ENCODE measurements at regions not wholly inside any gene's neighbourhood (a gene's known extent, or its start where the extent isn't known, plus 50 kb on each side); places are given as distances from the start of the nearest gene placed in this dataset.
"Not testable (repeated sequence)": the region's sequence is repeated elsewhere in the genome, so short reads cannot be mapped to it uniquely, and the experiment has no call there.

DNA sequence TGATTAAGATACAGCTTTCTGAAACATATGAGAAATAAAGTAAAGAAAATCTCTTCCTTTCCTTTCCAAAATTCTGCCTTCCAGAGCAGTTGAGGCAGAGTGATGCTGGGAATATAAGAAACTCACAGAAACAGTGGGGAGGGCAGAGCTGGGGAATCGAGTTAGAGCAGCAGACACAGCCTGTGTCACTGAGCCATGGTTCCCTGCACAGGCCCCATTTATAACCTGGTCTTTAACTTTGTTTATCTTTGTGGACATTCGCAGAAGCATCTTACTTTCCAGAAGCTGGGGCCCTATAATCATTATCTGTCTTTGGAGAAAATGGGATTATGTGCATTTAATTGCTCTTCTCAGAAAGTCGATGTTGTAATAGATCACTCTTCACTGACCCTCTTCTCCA, 349.1 kb downstream of the SETD4 start:
- H3K27me3 Mint-ChIP-seq (ENCODE audit: low read depth): peaks cover 32% of the 10 kb centered on the region
- peaks cover 3% of the 10 kb centered on the region for H3K4me1 Mint-ChIP-seq
- no peak overlapping the region for H3K27ac Mint-ChIP-seq (ENCODE audit: unreplicated experiment)
- H3K9me3 Mint-ChIP-seq: no peaks in the 10 kb centered on the region
- H3K4me3 Mint-ChIP-seq: no peak overlapping the region
- no peaks in the 10 kb centered on the region for H3K36me3 Mint-ChIP-seq (ENCODE audit: low read depth)
- no peak for DNase-seq (ENCODE audit: low read depth, low spot score)
- TF ChIP-seq, protein P1, sequence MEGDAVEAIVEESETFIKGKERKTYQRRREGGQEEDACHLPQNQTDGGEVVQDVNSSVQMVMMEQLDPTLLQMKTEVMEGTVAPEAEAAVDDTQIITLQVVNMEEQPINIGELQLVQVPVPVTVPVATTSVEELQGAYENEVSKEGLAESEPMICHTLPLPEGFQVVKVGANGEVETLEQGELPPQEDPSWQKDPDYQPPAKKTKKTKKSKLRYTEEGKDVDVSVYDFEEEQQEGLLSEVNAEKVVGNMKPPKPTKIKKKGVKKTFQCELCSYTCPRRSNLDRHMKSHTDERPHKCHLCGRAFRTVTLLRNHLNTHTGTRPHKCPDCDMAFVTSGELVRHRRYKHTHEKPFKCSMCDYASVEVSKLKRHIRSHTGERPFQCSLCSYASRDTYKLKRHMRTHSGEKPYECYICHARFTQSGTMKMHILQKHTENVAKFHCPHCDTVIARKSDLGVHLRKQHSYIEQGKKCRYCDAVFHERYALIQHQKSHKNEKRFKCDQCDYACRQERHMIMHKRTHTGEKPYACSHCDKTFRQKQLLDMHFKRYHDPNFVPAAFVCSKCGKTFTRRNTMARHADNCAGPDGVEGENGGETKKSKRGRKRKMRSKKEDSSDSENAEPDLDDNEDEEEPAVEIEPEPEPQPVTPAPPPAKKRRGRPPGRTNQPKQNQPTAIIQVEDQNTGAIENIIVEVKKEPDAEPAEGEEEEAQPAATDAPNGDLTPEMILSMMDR (conservative IDR thresholded peaks at IDR 0.05): no peak

DNA sequence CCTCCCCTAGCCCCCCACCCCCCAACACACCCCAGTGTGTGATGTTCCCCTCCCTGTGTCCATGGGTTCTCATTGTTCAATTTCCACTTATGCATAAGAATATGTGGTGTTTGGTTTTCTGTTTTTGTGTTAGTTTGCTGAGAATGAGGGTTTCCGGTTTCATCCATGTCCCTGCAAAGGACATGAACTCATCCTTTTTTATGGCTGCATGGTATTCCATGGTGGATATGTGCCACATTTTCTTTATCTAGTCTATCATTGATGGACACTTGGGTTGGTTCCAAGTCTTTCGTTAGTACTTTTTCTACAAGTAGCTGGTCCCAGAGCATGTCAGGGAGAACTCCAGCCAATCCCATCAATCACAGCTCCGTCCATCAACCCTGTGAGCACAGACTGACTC, 350.3 kb downstream of the SETD4 start:
- DNase-seq (ENCODE audit: low read depth, low spot score); H3K9me3 Mint-ChIP-seq; H3K4me3 Mint-ChIP-seq; H3K4me1 Mint-ChIP-seq; H3K36me3 Mint-ChIP-seq (ENCODE audit: low read depth); H3K27ac Mint-ChIP-seq (ENCODE audit: unreplicated experiment): not testable (repeated sequence)
- H3K27me3 Mint-ChIP-seq (ENCODE audit: low read depth): peaks cover 42% of the 10 kb centered on the region

DNA sequence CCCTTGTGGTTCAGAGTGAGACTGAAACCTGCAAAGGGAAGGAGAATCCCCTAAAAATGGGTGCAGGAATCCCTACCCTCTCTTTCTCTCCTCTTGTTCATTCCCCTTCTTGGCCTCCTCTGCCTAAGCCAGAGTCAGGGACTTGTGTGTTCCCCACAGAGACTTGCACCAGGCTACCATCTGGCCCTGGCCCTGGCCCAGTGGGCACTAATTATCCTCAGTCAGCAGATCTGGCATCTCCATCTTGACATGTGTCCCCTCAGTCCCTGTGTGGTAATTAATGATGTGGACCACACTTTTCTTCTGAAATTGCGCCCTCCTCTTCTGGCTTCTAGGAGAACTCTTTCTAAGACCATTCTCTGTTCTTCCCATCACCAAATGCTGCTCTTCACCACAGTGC, 354.4 kb downstream of the SETD4 start:
- DNase-seq (ENCODE audit: low read depth, low spot score): no peak
- H3K4me3 Mint-ChIP-seq: no peak overlapping the region
- H3K27ac Mint-ChIP-seq (ENCODE audit: unreplicated experiment): no peak overlapping the region
- H3K9me3 Mint-ChIP-seq: no peaks in the 10 kb centered on the region
- TF ChIP-seq, protein P1 (conservative IDR thresholded peaks at IDR 0.05): no peak
- H3K4me1 Mint-ChIP-seq: no peaks in the 10 kb centered on the region
- peaks cover 50% of the 10 kb centered on the region for H3K27me3 Mint-ChIP-seq (ENCODE audit: low read depth)
- H3K36me3 Mint-ChIP-seq (ENCODE audit: low read depth): no peaks in the 10 kb centered on the region

DNA sequence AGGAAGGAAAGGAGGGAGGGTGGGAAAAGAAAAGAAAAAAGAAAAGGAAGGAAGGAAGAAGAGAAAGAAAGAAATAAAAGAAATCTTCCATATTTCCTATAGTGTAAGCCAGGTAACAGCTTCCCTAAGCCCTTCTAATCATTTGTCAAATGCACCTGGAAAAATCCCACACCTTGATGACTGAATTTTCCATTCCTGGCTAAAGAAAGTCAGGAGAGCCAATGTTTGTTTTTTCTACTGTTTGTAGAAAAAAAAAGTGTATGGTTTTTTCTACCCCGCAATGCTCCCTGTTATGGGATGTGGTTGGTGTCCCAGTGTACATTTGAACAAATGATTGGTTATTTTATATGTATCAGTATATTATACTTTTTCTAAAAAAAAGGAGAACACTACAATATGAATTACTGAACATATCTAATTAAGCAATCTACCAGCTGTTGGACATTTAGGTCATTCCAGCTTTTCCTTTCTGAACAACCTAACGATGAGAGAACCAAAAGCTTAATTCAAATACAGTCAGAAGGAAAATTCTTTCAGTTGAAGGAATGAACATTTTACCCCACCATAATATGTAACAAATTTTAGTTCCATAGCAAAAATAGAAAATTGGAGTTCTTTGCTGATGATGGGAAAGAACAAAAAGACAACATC, 355.0 kb downstream of the SETD4 start:
- TF ChIP-seq, protein P1 (conservative IDR thresholded peaks at IDR 0.05): no peak
- Mint-ChIP-seq H3K27me3 (ENCODE audit: low read depth) (peaks cover 46% of the 10 kb centered on the region), H3K4me3 (no peak overlapping the region), H3K4me1 (no peaks in the 10 kb centered on the region), H3K36me3 (ENCODE audit: low read depth) (no peaks in the 10 kb centered on the region), H3K27ac (ENCODE audit: unreplicated experiment) (no peak overlapping the region), H3K9me3 (no peaks in the 10 kb centered on the region)
- DNase-seq (ENCODE audit: low read depth, low spot score): no peak

DNA sequence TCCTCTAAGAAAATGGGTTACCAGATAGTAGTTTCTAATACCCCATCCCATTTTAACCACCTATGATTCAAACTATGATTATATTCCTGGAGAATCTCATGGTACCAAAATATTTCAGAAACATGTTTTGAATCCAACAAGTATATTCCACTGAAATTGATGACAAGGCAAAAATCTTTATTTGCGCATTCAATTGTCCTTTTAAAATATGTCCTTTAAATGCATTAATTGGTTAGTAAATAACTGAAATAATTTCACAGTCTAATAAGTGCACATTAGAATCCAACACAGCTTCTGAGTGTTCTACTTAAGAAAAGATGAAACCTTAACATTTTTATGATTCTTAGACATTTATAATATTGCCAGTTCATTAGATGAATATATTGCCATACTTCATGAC, 356.6 kb downstream of the SETD4 start:
- no peak for DNase-seq (ENCODE audit: low read depth, low spot score)
- Mint-ChIP-seq H3K4me1 (no peaks in the 10 kb centered on the region), H3K27me3 (ENCODE audit: low read depth) (peaks cover 37% of the 10 kb centered on the region), H3K9me3 (no peaks in the 10 kb centered on the region), H3K36me3 (ENCODE audit: low read depth) (no peaks in the 10 kb centered on the region), H3K27ac (ENCODE audit: unreplicated experiment) (no peak overlapping the region), H3K4me3 (no peak overlapping the region)
- TF ChIP-seq, protein P1 (conservative IDR thresholded peaks at IDR 0.05): no peak

- Mint-ChIP-seq H3K9me3 (no peaks in the 10 kb centered on the region), H3K27me3 (ENCODE audit: low read depth) (peaks cover 10% of the 10 kb centered on the region), H3K4me1 (no peaks in the 10 kb centered on the region), H3K36me3 (ENCODE audit: low read depth) (no peaks in the 10 kb centered on the region), H3K27ac (ENCODE audit: unreplicated experiment) (no peak overlapping the region), H3K4me3 (no peak overlapping the region)
- TF ChIP-seq, protein P1 (conservative IDR thresholded peaks at IDR 0.05): no peak
- DNase-seq (ENCODE audit: low read depth, low spot score): no peak
Observed at GRCh38 chr21:35699361-35699760, 361.0 kb downstream of the SETD4 start.
